ENCODE measurements at regions not wholly inside any gene's neighbourhood (a gene's known extent, or its start where the extent isn't known, plus 50 kb on each side); places are given as distances from the start of the nearest gene placed in this dataset.

DNA sequence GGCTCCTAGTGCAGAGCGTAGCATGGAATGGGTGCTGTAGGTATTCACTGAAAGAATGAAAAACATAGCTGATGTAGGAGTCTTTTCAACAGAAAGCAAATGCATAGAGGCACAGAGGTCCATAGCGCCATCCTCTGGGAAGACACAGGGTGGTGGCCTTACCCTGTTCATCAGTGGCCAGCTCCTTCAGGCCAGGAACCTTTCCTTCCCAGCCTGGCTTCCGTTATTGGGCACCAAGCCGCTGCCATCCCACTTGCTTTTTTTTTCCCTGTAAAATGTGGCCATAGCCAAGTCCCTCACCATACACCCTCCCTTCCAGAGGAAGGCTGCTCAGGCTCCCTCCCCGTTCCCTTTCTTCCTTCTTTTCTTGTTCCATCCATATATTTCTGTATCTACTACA lies 118.1 kb downstream of the ZNF621 start:
- no peak for DNase-seq (ENCODE audit: low read depth in 3 of 3, low spot score in 2 of 3)

DNA sequence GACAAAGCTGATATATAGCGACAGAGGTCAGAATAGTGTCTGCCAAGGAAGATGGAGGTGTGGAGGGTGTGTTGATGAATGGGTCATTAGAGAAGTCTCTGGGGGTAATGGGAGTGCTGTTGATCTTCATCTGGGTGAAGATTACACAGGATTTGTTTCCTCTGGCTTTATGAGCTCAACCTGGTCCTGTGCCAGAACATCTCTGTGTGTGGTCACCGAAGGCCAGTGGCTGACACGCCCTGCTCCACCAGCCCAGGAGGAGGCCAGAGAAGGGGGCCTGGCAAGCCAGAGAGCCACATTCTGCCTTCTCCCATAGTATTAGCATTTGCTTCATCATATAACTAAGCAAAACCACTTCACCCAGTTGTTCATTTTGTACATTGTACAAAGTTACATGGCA lies 121.1 kb downstream of the ZNF621 start:
- no peak for DNase-seq (ENCODE audit: low read depth in 3 of 3, low spot score in 2 of 3)

DNA sequence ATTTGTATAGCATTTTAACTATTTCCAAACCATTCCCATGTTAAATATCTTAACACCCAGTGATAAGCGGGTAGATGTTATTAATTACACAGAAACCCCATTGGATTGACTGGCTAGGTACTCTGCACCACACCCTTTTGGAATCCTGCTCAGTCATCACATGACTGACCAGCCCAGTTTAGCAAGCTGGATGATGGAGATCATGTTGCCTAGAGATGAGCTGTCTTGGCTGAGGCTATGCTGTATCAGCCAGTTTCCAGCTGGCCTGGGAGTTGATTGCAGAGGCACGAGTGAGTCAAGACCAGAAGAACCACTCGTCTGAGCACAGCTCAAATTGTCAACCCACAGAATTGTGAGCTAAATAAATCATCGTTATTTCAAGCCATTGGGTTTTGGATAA lies 124.6 kb downstream of the ZNF621 start:
- no peak for DNase-seq (ENCODE audit: low read depth in 3 of 3, low spot score in 2 of 3)

GRCh38 chr3:40652072-40652471 lies 127.3 kb downstream of the ZNF621 start:
- DNase-seq (ENCODE audit: low read depth in 3 of 3, low spot score in 2 of 3), result no peak

GRCh38 chr3:40653001-40653400 lies 128.2 kb downstream of the ZNF621 start:
- no peak for DNase-seq (ENCODE audit: low read depth in 3 of 3, low spot score in 2 of 3)

- no peak for DNase-seq (ENCODE audit: low read depth in 3 of 3, low spot score in 2 of 3)
Observed at GRCh38 chr3:40653878-40654277, 129.1 kb downstream of the ZNF621 start.

- DNase-seq (ENCODE audit: low read depth in 3 of 3, low spot score in 2 of 3), result no peak
Observed at GRCh38 chr3:40655551-40655950, 130.8 kb downstream of the ZNF621 start.

GRCh38 chr3:40657623-40658022 lies 132.9 kb downstream of the ZNF621 start:
- DNase-seq (ENCODE audit: low read depth in 3 of 3, low spot score in 2 of 3), result no peak

GRCh38 chr3:40658305-40658704 lies 133.5 kb downstream of the ZNF621 start:
- no peak for DNase-seq (ENCODE audit: low read depth in 3 of 3, low spot score in 2 of 3)

DNA sequence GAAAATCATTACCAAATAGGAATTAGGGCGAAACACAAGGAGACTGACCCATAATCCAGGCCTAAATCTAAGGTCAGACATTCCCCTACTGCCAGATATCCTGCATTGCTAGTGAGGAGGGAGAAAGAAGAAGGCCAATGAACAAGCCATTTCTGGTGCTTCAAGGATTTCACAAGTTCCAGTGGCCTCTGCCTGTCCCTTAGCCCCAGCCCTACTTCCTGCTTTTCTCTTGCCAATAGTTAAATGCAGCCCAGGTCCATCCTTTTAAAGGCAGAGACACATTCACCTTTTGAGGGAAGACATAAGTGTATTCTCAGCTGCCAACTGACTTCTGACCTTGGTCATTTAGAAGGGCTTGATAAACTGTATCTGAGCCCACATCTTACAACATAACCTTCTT lies 135.8 kb downstream of the ZNF621 start:
- no peak for DNase-seq (ENCODE audit: low read depth in 3 of 3, low spot score in 2 of 3)

GRCh38 chr3:40661284-40661683 lies 136.5 kb downstream of the ZNF621 start:
- no peak for DNase-seq (ENCODE audit: low read depth in 3 of 3, low spot score in 2 of 3)

GRCh38 chr3:40663280-40663679 lies 138.5 kb downstream of the ZNF621 start:
- no peak for DNase-seq (ENCODE audit: low read depth in 3 of 3, low spot score in 2 of 3)

DNA sequence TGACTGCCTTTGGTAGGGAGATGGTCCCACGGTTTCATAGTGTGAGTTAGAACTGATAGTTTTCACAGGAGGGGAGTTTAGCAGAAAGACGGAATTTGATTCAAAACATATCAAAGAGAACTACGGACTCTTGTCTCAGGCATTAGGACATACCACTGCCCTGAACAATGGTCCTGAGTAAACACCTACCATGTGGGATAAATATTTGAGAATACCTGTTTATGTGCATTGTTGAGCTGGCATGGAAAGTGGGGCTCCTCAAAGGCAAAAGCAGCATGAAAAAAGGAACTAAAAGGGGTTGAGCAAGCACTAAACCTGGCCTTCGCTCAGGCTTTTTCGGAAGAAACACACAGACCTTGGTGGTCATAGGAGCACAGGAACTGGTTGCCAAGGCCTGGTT lies 144.4 kb downstream of the ZNF621 start:
- DNase-seq (ENCODE audit: low read depth in 3 of 3, low spot score in 2 of 3), result no peak

DNA sequence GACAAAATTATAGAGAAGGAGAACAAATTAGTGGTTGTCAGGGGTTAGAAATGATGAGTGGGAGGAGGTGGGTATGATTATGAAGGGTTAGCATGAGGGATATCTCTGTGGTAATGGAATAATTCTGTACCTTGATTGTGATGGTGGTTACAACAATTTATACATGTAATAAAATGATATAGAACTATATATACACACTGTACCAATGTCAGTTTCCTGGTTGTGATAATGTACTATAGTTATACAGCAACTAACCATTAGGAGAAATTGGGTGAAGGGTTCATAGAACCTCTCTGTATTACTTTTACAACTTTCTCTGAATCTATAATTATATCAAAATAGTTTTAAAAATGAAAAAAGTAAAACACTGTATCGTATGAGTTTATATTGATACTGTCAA lies 148.1 kb downstream of the ZNF621 start:
- DNase-seq (ENCODE audit: low read depth in 3 of 3, low spot score in 2 of 3), result no peak

DNA sequence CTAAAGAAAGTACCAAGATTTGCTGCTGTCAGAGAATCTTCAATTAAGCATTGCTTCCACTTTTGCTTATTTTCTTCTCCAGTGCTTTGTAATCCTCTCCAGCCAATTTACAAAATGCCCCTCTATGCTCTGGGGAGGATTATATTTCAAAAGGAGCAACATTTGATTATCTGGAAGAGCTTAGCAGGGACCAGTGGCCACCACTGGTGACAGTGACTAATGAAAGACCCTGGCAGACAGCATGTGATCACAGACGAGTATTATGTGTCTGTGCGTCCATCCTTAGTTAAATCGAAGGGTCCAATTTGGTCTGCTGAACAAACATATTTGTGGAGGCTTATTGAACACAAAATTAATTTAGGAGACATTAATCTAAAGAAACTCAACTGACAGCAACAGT lies 152.6 kb downstream of the ZNF621 start:
- DNase-seq (ENCODE audit: low read depth in 3 of 3, low spot score in 2 of 3), result no peak

DNA sequence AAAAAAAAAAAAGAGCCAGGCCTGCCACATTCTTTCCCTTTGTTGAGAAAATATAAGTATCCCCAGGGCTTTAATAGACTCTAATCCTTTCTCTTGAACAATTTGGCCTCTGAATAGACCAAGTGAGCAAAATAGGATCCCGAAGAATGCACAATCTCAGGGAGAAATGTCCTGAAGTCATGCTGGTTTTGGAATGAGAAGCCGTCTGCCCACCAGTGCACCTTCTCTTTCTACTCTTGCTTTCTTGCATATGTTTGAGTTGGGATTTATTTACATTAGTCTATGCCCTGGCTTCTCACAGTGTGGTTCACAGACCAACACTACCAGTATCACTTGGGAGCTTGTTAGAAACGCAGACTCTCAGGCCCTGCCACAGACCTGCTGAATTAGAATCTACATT lies 153.0 kb downstream of the ZNF621 start:
- DNase-seq (ENCODE audit: low read depth in 3 of 3, low spot score in 2 of 3), result no peak

DNA sequence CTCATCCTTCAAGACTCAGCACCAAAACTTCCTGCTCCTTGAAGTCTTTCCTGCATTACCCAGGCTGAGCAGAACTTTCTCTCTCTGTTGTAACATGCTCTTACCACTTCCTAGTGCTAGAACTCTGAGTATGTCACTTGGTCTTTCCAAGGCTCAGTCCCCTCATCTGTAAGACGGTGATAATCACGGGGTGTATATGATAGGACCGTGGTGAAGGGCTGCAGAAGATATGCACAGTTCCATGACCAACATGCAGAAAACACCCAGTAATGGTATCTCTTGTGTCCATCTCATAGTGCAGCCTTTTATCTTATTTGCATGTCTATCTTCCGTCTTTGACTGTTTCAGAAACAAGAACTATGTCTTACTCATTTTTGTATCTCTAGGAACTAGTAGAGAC lies 154.5 kb downstream of the ZNF621 start:
- DNase-seq (ENCODE audit: low read depth in 3 of 3, low spot score in 2 of 3), result no peak

GRCh38 chr3:40680685-40681657 lies 156.2 kb downstream of the ZNF621 start:
- no peak for DNase-seq (ENCODE audit: low read depth in 3 of 3, low spot score in 2 of 3)

GRCh38 chr3:40681658-40682055 lies 156.9 kb downstream of the ZNF621 start:
- no peak for DNase-seq (ENCODE audit: low read depth in 3 of 3, low spot score in 2 of 3)

GRCh38 chr3:40689837-40690236 lies 165.1 kb downstream of the ZNF621 start:
- no peak for DNase-seq (ENCODE audit: low read depth in 3 of 3, low spot score in 2 of 3)

GRCh38 chr3:40690749-40691451 lies 166.1 kb downstream of the ZNF621 start:
- DNase-seq (ENCODE audit: low read depth in 3 of 3, low spot score in 2 of 3), result no peak

DNA sequence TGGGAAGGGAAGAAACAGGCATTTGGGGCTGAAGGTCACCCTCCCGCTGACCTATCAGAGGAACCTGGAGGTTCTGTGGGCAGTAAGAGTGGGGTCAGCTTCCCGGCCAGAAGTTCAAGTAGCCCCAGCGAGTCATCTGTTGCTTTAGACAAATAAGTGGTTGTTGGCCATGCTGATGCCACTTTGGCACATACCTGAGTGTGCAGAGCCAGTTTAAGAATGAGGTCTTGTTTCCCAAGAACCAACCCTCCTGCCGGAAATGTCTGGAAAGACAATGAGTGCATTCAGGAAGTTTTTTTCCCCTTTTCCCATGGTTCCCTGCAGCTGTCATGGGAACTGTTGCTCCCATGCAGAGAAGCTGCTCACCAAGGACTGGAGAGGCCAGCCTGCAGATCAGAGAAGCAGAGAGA lies 166.7 kb downstream of the ZNF621 start:
- no peak for DNase-seq (ENCODE audit: low read depth in 3 of 3, low spot score in 2 of 3)

Data from right renal cortex interstitium (tissue), 3 donors.